ENCODE measurements at regions not wholly inside any gene's neighbourhood (a gene's known extent, or its start where the extent isn't known, plus 50 kb on each side); places are given as distances from the start of the nearest gene placed in this dataset.

DNA sequence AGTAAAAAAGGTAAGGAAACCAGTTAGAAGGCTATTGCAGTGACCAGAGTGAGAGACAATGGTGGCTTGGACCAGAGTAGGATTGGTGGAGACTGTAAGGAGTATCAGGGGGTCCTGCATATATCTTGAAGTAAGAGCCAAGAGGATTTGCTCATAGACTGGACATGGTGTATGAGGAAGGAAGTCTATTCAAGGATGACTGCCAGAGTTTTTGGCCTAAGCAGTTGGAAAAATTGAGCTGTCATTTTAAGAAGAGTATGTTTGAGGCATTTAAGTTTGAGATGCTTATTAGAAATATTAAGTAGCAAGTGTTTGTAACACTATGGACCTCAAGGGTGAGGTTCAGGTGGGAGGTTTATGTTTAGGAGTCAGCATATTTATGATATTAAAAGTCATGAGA lies 596.6 kb downstream of the METTL15 start:
- DNase-seq, result no peak
- no peak for ATAC-seq
- intact Hi-C loops (cut with micrococcal nuclease), result no loop called here

DNA sequence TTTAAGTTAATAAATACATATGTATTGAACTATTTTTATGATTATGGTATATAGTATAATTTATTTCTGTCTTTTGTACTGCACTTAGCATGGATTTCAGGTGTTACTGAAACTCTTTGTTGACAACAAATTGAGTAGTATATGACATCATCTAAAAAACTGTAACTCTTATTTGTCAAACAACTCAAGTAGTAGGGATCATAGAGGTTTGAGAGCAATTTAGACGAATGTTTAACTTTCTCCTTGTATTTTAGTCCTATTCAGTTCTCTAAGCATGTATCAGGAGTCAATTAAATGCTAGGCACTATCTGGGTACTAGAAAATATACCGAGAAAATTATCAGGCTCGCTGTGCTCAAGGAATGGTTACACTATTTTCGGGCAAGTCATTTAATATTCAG lies 595.2 kb downstream of the METTL15 start:
- ATAC-seq (no peak), DNase-seq (no peak)
- intact Hi-C loops (cut with micrococcal nuclease), result no loop called here

DNA sequence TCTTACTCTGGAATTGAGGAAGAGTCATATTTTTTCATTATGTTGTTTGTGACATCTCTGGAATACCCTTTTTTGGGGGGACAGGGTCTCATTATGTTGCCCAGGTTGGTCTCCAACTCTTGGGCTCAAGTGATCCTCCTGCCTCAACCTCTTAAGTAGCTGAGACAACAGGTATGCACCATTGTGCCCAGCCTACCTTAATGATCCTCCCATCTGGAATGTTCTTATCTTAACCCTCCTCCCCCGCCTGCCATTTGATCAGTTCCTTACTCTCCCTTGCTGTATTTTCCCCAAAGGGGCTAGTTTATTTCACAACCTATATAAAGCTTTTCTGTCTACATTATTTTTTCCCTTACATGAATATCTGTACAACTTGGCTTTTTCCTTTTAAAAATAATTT lies 594.7 kb downstream of the METTL15 start:
- intact Hi-C loops (cut with micrococcal nuclease), result no loop called here
- no peak for ATAC-seq
- DNase-seq, result no peak

DNA sequence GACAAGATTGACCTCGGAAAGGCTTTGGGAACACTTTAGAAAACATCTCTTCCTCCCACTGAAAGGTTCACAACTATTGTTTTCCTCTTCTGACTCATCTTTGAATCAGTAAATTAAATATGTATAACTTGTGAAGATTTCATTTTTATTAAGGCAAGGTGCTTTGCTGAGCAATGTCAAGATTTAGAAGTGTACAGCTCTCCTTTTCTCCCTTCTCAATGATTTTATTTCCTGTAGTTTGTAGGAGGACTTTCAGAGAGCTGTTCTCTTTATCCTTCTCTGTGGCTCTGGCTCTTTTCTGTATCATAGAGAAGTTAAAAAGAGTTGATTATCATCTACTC lies 594.2 kb downstream of the METTL15 start:
- DNase-seq (no peak), ATAC-seq (no peak)
- intact Hi-C loops (cut with micrococcal nuclease), result no loop called here

DNA sequence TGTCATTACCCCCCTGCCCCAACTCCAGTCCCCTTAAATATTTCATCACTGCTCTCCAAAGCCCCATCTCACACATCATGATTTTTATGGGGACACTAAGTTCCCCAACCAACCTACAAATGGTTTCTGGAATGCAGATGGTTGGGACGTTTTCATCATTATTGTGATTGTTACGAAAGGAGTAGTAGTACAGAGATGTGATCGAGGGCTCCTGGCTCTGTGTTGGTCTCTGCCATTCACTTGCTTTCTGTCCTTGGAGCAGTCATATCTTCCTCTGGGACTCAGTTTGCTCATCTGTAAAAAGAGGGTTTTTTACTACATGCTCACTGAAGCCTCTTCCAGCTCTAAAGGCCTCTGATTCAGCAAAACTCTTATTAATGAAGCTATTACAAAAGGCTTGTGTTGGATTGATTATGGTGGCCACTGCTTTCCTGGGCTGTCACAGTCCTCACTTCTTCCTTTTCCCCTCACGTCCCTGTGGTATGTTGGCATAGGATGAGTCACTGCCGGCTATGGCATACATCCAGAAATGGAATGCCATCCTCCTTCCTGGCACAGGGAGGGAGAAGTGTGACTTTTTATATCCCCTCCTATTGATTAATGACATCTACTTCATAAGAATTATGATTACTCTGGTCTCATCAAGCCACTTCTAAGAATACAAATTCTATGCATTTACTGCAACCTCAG lies 593.7 kb downstream of the METTL15 start:
- intact Hi-C loops (cut with micrococcal nuclease), result no loop called here
- DNase-seq, result no peak

DNA sequence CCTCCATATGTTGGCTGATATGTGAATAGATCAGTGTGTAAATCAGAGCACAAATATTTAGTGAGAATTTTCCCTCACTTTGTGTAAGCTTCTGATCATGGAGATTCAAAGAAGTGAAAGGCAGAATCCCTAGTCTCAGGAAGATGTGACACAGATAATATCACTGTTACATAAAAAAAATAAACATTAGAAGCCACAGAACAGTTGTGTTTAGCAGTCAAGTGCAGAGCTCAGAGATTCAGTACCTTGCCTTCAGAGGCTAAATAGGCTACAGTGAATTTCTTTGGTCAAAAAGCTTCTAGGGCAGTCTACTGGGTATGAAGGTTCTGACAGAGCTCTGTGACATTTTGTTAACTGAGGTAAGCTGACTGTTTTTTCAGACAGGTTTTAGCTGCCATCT lies 591.5 kb downstream of the METTL15 start:
- ATAC-seq, result no peak
- intact Hi-C loops (cut with micrococcal nuclease), result no loop called here
- DNase-seq, result no peak

More for the DNA sequence above, 593.7 kb downstream of the METTL15 start:
- ATAC-seq, result no peak

DNA sequence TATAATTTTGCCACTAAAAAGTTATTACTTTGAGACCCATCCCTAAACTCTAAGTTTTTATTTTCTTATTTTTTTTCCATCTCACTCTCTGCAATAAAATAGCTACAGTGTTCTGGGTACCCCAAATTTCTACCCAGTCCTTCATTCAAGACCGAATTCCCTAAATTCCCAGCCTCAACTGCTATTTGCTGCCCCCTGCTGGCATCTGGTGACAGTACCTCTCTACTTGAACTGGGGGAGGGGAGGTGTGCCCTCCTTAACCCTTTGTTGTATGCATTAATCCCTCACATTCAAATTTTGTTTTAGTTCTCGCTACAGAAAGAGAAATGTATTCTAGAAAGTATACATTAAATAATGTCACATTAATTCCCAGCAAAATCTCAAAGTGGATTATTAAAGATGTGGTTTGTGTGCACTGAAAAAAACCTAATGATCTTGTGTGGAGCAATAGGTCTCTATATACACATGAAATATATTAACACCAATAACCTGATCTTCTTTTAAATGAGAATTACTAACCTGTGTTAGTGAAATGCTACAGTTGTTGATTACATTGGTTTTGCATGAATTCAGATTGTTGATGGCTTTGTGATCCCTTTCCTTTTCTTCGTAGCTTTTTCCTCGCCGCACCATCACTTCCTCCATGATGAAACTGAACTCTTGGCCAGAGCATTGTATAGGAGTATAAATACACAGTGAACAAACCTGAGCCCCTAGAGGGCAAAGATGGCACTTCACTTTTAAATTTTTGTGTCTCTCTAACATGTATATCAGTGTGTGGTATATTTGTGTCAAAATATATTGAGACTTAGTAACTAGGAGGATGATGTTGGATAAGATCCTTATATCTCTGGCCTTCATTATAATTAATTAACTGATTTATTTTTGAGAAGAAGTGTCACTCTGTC lies 590.0 kb downstream of the METTL15 start:
- DNase-seq (peak; percentile 62), ATAC-seq (peak; percentile 56)
- intact Hi-C loops (cut with micrococcal nuclease), result no loop called here

DNA sequence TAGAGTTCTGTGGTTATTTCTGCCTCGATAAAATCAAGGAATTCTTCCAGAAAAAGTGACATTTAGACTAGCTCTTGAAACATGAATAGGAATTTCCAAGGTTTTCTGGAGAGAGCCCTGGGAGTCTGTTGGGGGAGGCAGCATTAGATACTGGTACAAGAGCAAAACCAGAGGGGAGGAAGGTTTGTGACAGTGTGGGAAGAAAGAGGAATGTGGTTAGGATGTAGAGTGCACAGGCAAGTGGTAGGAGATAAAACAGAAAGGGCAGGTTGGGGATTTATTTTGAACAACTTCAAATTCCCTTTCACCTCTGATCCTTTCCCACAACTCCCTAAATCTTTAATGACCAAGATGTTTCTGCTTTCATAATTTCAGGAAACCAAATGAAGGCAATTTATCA lies 588.4 kb downstream of the METTL15 start:
- DNase-seq, result no peak
- intact Hi-C loops (cut with micrococcal nuclease), result no loop called here
- ATAC-seq, result no peak

DNA sequence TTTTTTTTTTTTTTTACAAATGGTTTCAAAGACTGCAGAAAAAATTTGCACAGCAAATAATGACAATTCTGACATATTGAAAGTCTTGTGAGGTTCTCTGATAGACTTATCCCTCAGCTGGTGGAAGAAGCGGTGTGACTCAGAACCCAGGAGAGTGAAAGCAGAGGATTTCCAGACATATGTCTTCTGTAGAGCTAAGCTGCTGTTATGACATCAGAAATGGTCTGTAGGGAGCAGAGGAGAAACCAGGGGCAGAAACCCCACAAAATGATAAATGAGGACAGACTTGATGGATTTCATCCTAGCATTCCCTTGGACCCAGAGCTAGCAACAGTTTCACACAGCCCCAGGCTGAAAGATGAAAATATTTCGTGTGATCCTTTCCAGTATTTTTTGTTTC lies 582.6 kb downstream of the METTL15 start:
- intact Hi-C loops (cut with micrococcal nuclease), result no loop called here
- DNase-seq, result no peak
- ATAC-seq, result no peak

DNA sequence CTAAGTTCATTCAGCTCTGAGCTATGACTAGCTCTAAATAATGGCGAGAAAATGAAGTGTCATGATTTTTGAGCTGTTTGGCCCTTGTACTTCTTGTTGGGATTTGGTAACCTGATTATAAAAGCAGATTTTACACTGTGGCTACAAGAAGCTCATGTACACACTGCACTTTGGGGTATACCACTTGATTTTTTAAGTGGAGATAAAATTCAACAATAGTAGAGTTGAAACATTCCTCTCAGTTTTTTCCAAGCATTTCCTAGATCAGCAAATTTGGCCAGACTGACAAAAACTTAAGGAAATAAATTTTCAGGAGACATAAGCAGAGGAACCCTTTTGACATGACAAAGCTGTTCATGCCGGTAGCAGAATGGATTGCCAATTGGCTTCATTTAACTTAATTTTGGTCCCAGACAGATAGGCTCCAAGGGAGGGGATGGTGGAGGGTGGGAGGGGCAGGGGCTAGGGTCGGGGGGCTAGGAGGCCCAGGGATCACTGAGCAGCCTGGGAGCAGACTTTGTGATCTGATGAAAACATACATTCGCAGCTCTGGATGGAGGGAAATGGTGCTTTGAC lies 575.9 kb downstream of the METTL15 start:
- DNase-seq (no peak), ATAC-seq (no peak)
- intact Hi-C loops (cut with micrococcal nuclease), result no loop called here

DNA sequence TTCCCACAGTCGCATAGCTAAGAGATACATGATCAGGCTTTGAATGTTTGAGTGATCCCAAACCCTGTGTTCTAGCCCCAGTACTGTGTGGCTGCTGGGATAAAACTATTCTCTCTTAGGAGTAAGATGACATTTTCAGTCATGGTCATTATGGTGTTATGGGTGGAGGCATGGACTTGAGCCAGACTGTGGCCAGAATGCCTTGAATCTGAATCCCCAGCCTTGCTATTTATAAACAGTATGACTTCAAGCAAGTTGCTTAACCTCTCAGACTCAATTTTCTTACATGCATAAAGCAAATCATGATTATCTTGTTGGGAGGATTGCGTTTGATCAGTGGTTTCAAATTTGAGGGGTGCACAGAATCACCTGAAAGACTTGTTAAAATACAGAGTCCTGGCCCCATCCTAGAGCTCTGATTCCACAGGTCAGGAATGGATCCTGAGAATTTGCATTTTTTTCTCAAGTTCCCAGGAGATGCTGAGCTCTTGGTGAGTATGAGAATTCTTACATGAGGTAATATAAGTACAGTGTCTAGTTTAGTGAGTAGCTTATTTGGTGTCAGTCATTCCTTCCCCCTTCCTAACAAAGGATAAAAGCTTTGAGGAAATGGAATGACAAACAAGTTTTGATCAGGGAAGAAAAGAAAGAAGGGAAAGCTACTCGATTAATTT lies 571.7 kb downstream of the METTL15 start:
- no peak for ATAC-seq
- intact Hi-C loops (cut with micrococcal nuclease), result no loop called here
- no peak for DNase-seq

DNA sequence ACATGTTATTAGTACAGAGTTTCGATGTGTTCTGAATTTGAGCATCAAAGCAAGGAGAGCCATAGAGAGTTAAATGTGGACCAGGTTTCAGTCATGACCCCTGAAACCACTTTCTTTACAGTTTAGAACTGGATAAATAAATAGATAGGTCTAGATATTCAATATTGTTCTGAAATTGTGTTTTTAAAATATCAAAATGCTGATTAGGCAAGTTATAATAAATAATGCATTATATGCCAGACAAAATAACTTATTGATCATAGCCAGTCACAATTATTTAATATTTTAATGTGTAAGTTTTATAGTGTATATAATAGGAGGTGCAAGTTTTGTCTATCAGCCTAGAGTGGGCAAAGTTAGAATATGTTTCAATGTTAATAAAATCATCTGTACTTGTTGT lies 569.5 kb downstream of the METTL15 start:
- DNase-seq (no peak), ATAC-seq (no peak)
- intact Hi-C loops (cut with micrococcal nuclease), result no loop called here

DNA sequence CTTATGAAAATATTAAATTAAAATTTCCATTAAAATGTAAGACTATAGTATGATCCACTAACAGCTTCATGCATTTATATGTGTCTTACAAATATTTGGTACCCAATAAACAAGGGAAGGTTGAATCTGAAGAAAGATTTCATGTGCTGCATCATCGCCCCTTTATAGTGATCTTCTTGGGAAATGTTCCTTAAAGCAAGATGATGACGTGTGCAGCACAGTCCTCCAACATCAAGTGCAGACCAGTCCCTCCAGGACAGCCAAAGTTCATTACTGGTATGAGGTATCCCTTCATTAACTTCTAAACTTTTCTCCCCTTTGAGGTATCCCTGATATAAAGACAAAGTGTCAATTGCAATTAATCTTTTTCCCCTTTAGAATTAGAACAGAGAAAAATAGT lies 567.0 kb downstream of the METTL15 start:
- intact Hi-C loops (cut with micrococcal nuclease), result no loop called here
- no peak for DNase-seq
- no peak for ATAC-seq

DNA sequence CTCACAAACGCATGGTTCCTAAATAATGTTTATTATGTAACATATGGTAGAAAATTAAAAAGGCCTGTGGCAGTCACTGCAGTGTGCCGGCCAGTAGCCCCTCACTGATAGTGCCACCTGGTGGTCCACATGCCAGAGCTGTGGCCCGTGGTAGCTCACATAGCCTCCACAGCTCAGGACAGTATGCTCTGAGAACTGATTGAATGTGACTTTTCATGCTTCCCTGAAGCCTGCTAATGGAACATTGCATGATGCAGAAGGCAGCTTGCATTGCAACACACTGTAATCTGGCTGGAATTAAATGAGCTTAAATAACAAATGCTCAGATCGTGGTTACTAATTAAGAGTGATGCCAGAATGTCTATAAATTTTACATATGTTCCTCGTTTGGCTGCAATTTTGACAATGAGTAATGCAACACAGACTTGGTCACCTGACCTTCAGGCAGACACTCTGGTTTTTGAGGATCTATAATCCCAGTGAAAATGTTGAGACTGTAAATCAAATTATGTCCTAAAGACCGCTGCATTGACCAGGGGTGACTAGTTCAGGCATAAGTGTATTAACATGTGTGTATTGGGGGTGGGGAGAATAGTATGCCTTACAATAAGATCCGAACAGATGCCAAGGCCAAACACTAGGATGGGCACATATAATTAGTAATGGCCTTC lies 566.4 kb downstream of the METTL15 start:
- intact Hi-C loops (cut with micrococcal nuclease), result no loop called here
- ATAC-seq (no peak), DNase-seq (no peak)

DNA sequence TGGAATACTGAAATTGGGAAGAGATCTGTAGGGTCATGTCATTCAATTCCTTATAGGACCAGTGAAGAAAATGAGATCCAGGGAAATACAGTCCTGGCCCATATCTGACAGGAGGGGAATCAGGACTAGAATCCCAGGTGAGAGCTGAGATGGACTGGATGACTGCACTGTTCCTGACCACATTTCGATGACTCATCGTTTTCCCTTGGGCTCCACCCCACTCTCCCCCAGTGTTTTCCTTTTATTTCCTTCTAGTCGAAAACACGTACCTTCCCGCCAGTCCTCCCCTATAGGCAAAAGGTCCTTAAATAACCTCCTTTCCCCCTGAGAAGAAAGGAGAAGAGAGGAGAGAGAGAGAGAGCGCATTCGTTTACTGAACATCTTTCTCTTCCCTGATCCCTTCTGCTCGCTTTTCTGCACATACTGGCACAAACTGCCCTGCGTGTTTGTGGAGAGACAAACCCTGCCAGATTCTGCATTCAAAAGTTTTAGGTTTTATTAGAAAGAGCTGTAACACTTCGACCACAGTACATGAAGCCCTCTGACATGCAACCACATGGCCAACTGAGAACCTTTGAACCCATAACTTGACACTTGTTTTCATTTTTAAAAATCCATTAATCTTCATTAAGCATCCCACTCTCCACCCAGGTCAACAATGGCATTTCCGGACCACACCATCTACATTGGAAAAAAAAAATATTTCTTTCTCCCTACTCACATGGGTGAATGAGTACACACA lies 565.7 kb downstream of the METTL15 start:
- no peak for ATAC-seq
- intact Hi-C loops (cut with micrococcal nuclease), result no loop called here

DNA sequence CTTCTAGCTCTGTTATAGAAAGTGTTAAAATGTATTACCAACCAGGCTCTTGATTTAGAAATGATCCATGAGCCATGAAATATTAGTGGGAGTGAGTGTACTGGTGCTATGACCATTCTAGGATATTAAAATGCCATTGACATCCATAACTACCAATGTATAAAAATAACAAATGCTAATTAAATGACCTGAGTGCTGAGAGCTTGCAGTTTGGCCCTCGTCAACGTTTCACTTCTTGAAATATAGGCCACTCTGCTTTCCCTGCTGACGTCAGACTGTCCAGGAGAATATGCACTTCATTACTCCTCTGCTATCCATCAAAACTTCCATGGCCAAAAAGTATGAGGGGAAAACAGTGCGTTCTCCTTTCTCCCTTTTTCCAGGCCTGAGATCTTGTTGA lies 563.1 kb downstream of the METTL15 start:
- ATAC-seq (no peak), DNase-seq (no peak)
- intact Hi-C loops (cut with micrococcal nuclease), result no loop called here

More for the DNA sequence above, 565.7 kb downstream of the METTL15 start:
- DNase-seq, result no peak

DNA sequence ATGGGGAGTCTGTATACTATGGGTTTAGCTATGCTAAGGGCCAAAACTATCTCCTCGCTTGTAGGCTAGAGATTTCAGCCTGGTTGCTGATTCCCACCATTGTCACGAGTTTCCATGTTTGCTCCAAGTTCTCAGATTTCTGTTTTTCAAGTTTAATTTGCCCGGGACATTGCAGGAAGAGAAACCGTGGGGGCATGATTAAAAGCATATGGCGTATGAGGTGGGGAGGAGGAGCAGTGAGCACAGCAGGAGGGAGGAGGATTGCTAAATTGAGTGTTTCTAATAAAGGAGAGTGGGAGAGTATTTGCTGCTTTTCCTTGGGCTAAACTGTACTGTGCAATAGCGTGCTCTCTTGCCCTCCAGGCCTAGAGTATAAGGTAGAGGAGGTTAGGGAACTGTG lies 558.4 kb downstream of the METTL15 start:
- intact Hi-C loops (cut with micrococcal nuclease), result no loop called here
- DNase-seq, result no peak
- no peak for ATAC-seq

DNA sequence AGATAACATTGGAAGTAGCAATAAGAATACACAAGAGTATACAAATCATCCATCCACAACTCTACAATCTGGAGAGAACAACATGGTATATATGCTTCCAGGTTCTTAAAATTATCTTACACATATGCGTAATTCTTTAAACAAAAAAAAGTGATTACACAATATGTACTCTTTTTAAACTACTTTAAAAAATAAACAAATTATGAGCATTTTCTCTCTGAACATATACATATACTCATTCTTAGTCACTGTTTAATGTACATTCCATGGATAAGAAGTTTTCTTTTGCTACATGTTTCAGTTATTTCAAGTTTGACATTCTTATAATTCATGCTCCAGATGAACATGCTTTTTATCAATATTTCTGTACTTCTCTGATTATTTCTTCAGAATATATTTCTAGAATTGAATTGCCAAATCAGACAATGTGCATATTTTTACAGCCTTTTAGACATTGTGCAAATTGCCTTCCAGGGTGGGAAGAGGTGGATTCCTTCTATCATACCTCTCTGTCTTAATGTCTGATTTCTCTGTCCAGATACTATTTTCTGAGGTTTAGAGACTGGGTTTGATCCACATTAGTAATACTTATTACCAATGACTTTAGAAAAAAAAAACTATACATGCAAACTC lies 551.6 kb downstream of the METTL15 start:
- no peak for ATAC-seq
- intact Hi-C loops (cut with micrococcal nuclease), result no loop called here
- DNase-seq, result no peak

Measured in left ventricle myocardium superior (tissue), 1 donor.